ENCODE measurements at regions not wholly inside any gene's neighbourhood (a gene's known extent, or its start where the extent isn't known, plus 50 kb on each side); places are given as distances from the start of the nearest gene placed in this dataset.
A peak's percentile ranks its signal among the peaks of the same experiment; 100 is the strongest.

GRCh38 chr20:39518654-39519053 is 556.5 kb downstream of the DHX35 start:
- Histone ChIP-seq H3K9me3 (ENCODE audit: control insufficient read depth, insufficient read depth, low read length) (no peaks in the 10 kb centered on the region), H3F3A (ENCODE audit: control insufficient read depth, insufficient read depth) (no peaks in the 10 kb centered on the region), H3K27ac (ENCODE audit: low read depth, low read length) (no peak overlapping the region), H3K4me3 (ENCODE audit: low read length) (no peak overlapping the region), H3K27me3 (ENCODE audit: control insufficient read depth, low read length) (no peaks in the 10 kb centered on the region), H4K20me1 (ENCODE audit: control insufficient read depth, insufficient read depth, low read depth, low read length) (no peaks in the 10 kb centered on the region), H3K4me1 (ENCODE audit: control insufficient read depth, low read length) (peaks cover 18% of the 10 kb centered on the region), H3K9me2 (replicated peaks; ENCODE audit: control insufficient read depth, low read length) (no peaks in the 10 kb centered on the region), H3K4me2 (ENCODE audit: low read length) (no peak overlapping the region), H3K79me2 (ENCODE audit: control insufficient read depth, low read length) (no peaks in the 10 kb centered on the region), H3K36me3 (ENCODE audit: control insufficient read depth, low read length) (no peaks in the 10 kb centered on the region)
- TF ChIP-seq EZH2phosphoT487 (IDR thresholded peaks at IDR 0.05; ENCODE audit: borderline replicate concordance, low read length) (no peak), CTCF (IDR thresholded peaks at IDR 0.05; ENCODE audit: low read depth, low read length, poor library complexity, severe bottlenecking) (no peak)

GRCh38 chr20:39516964-39517363 is 554.8 kb downstream of the DHX35 start:
- H3K9me3 ChIP-seq (ENCODE audit: control insufficient read depth, insufficient read depth, low read length): no peaks in the 10 kb centered on the region
- no peaks in the 10 kb centered on the region for H3K36me3 ChIP-seq (ENCODE audit: control insufficient read depth, low read length)
- H3K27ac ChIP-seq (ENCODE audit: low read depth, low read length): no peak overlapping the region
- H3F3A ChIP-seq (ENCODE audit: control insufficient read depth, insufficient read depth): no peaks in the 10 kb centered on the region
- no peaks in the 10 kb centered on the region for H3K9me2 ChIP-seq (replicated peaks; ENCODE audit: control insufficient read depth, low read length)
- H3K4me1 ChIP-seq (ENCODE audit: control insufficient read depth, low read length): peaks cover 18% of the 10 kb centered on the region
- H4K20me1 ChIP-seq (ENCODE audit: control insufficient read depth, insufficient read depth, low read depth, low read length): no peaks in the 10 kb centered on the region
- no peak for TF ChIP-seq CTCF (IDR thresholded peaks at IDR 0.05; ENCODE audit: low read depth, low read length, poor library complexity, severe bottlenecking)
- TF ChIP-seq EZH2phosphoT487 (IDR thresholded peaks at IDR 0.05; ENCODE audit: borderline replicate concordance, low read length): no peak
- H3K4me2 ChIP-seq (ENCODE audit: low read length): peak overlapping the region; percentile 50
- H3K27me3 ChIP-seq (ENCODE audit: control insufficient read depth, low read length): no peaks in the 10 kb centered on the region
- no peaks in the 10 kb centered on the region for H3K79me2 ChIP-seq (ENCODE audit: control insufficient read depth, low read length)
- H3K4me3 ChIP-seq (ENCODE audit: low read length): peak overlapping the region; percentile 31

- H3K79me2 ChIP-seq (ENCODE audit: control insufficient read depth, low read length): no peaks in the 10 kb centered on the region
- H3K4me3 ChIP-seq (ENCODE audit: low read length): no peak overlapping the region
- no peak overlapping the region for H3K4me2 ChIP-seq (ENCODE audit: low read length)
- H3K4me1 ChIP-seq (ENCODE audit: control insufficient read depth, low read length): no peaks in the 10 kb centered on the region
- H3F3A ChIP-seq (ENCODE audit: control insufficient read depth, insufficient read depth): no peaks in the 10 kb centered on the region
- no peaks in the 10 kb centered on the region for H4K20me1 ChIP-seq (ENCODE audit: control insufficient read depth, insufficient read depth, low read depth, low read length)
- no peaks in the 10 kb centered on the region for H3K9me3 ChIP-seq (ENCODE audit: control insufficient read depth, insufficient read depth, low read length)
- H3K9me2 ChIP-seq (replicated peaks; ENCODE audit: control insufficient read depth, low read length): no peaks in the 10 kb centered on the region
- no peaks in the 10 kb centered on the region for H3K36me3 ChIP-seq (ENCODE audit: control insufficient read depth, low read length)
- H3K27ac ChIP-seq (ENCODE audit: low read depth, low read length): no peak overlapping the region
- no peak for TF ChIP-seq CTCF (IDR thresholded peaks at IDR 0.05; ENCODE audit: low read depth, low read length, poor library complexity, severe bottlenecking)
- TF ChIP-seq EZH2phosphoT487 (IDR thresholded peaks at IDR 0.05; ENCODE audit: borderline replicate concordance, low read length): no peak
- no peaks in the 10 kb centered on the region for H3K27me3 ChIP-seq (ENCODE audit: control insufficient read depth, low read length)
Observed at GRCh38 chr20:39504710-39505094, 542.6 kb downstream of the DHX35 start.

Measured in DOHH2 (cell line).